ENCODE measurements at regions not wholly inside any gene's neighbourhood (a gene's known extent, or its start where the extent isn't known, plus 50 kb on each side); places are given as distances from the start of the nearest gene placed in this dataset.

GRCh38 chr1:167148421-167148820 lies 54.5 kb downstream of the STYXL2 start:
- TF ChIP-seq CHD2 (IDR thresholded peaks at IDR 0.05; ENCODE audit: low read length, partially characterized antibody) (no peak), CTCF (IDR thresholded peaks at IDR 0.05) (no peak), EP300 (IDR thresholded peaks at IDR 0.05; ENCODE audit: borderline replicate concordance in 1 of 2, low read depth in 1 of 2, low read length in 1 of 2) (no peak), REST (IDR thresholded peaks at IDR 0.05; ENCODE audit: low read depth, low read length) (no peak), ELF1 (IDR thresholded peaks at IDR 0.05) (no peak), YY1 (IDR thresholded peaks at IDR 0.05; ENCODE audit: low read depth) (no peak)

Data from SK-N-SH (cell line).